Transverse colon (tissue), 4 donors: ENCODE measurements at regions not wholly inside any gene's neighbourhood (a gene's known extent, or its start where the extent isn't known, plus 50 kb on each side); places are given as distances from the start of the nearest gene placed in this dataset.
A peak's percentile ranks its signal among the peaks of the same experiment; 100 is the strongest.

ENCODE experiments used
- POLR2A ChIP-seq: fragments of 450-650 bp; IDR thresholded peaks from one replicate; pipeline ENCODE4 v1.6.1; 2016; ENCODE audit warnings: antibody characterized with exemption, mild to moderate bottlenecking, moderate library complexity
- POLR2AphosphoS5 ChIP-seq, 3 donors: sonication (generic); formaldehyde crosslinking; IDR thresholded peaks; one replicate each; pipeline ENCODE4 v1.6.1; 2016; ENCODE audit warnings: antibody characterized with exemption in 3 of 3
- TF ChIP-seq, protein P1 (sequence below), 5 experiments: fragments of 200-600 bp in 3 of 5; fragments of 450-650 bp in 2 of 5; sonication (generic) in 3 of 5; IDR thresholded peaks; 1 replicate in 2 of 5; 2 replicates in 3 of 5; pipeline ENCODE4 v1.5.1; 2016 to 2017; ENCODE audit warnings: antibody characterized with exemption in 5 of 5, inconsistent platforms in 3 of 5, mild to moderate bottlenecking in 2 of 5, moderate library complexity in 1 of 5

GRCh38 chr1:199675937-199676336 lies 351.6 kb upstream of the NR5A2 start:
- TF ChIP-seq, protein P1, sequence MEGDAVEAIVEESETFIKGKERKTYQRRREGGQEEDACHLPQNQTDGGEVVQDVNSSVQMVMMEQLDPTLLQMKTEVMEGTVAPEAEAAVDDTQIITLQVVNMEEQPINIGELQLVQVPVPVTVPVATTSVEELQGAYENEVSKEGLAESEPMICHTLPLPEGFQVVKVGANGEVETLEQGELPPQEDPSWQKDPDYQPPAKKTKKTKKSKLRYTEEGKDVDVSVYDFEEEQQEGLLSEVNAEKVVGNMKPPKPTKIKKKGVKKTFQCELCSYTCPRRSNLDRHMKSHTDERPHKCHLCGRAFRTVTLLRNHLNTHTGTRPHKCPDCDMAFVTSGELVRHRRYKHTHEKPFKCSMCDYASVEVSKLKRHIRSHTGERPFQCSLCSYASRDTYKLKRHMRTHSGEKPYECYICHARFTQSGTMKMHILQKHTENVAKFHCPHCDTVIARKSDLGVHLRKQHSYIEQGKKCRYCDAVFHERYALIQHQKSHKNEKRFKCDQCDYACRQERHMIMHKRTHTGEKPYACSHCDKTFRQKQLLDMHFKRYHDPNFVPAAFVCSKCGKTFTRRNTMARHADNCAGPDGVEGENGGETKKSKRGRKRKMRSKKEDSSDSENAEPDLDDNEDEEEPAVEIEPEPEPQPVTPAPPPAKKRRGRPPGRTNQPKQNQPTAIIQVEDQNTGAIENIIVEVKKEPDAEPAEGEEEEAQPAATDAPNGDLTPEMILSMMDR (IDR thresholded peaks at IDR 0.05) = peak in 1 of 5 experiments; percentile 6
- no peak for TF ChIP-seq POLR2A
- no peak for TF ChIP-seq POLR2AphosphoS5 (IDR thresholded peaks at IDR 0.05)
